Lower lobe of right lung (tissue), 2 donors: ENCODE measurements at regions not wholly inside any gene's neighbourhood (a gene's known extent, or its start where the extent isn't known, plus 50 kb on each side); places are given as distances from the start of the nearest gene placed in this dataset.

Experiments used
- ATAC-seq, 2 donors: fragments of 200-7000 bp; cut with Tn5 transposase; one replicate each; pipeline ENCODE4 v1.9.1; 2020 to 2022; ENCODE audit warnings: mild to moderate bottlenecking in 2 of 2, moderate library complexity in 2 of 2
- DNase-seq: peaks from one replicate; pipeline ENCODE4 v3.0.0-alpha.2; 2020
- H3K27ac ChIP-seq: fragments of 200-600 bp; one replicate; pipeline ENCODE4 v1.8.0; 2022
- H3K27me3 ChIP-seq: fragments of 200-600 bp; one replicate; pipeline ENCODE4 v1.8.0; 2022; ENCODE audit warnings: low read depth
- H3K36me3 ChIP-seq: fragments of 200-600 bp; one replicate; pipeline ENCODE4 v1.8.0; 2022; ENCODE audit warnings: mild to moderate bottlenecking
- H3K4me1 ChIP-seq: fragments of 200-600 bp; one replicate; pipeline ENCODE4 v1.8.0; 2022
- H3K4me3 ChIP-seq: fragments of 200-600 bp; one replicate; pipeline ENCODE4 v1.8.0; 2022; ENCODE audit warnings: mild to moderate bottlenecking
- H3K9me3 ChIP-seq: fragments of 200-600 bp; one replicate; pipeline ENCODE4 v1.8.0; 2022
- intact Hi-C: fragments of 100-400 bp; cut with DNase I; formaldehyde crosslinking; loops from one replicate; pipeline ENCODE4 v1.11.0; 2022
- TF ChIP-seq, protein P1 (sequence below): fragments of 200-600 bp; IDR thresholded peaks from one replicate; pipeline ENCODE4 v1.8.0; 2022; ENCODE audit warnings: antibody characterized with exemption, mild to moderate bottlenecking
- donor health status: DM: no; HTN: yes; CAD: no; lungs with severe emphysema.

DNA sequence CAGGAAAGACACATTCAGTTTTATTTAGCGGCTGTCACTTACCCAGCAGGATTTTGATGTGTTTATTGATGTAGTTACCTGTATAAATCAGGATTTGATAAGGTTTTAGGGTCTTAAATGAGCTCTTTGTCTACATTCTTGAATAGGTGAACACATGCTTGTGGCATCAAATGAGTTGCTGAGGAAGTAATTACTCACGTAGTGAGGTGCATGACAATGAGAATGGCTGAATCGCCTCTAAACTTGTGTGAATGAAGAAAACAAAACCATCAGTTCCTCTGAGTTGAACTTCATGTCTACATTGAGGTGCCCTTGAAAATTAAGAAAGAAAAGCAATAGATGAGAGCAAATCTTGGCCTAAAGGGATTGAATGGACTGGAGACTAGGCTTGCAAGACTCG lies 245.6 kb upstream of the SATB1 start:
- intact Hi-C loops, result no loop called here

DNA sequence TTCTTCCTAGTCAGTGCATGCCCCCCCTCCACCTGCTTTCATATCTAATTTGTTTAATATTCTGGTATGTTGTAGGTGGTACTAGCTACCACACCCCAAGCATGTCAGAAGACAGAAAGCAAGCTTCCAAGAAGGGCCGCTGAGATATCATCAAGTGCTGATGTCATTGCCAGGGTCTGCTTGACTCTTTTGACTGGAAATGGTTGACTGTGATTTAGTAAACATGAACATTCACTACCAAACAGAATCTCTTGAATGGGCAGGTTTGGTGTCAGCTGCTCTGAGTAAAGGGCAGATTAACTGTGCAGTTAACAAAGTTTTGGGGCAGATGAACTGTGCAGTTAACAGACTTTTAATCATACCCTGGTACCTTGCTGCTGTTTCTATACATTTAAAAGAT lies 244.2 kb upstream of the SATB1 start:
- no peaks in the 10 kb centered on the region for H3K4me1 ChIP-seq
- no peak overlapping the region for H3K4me3 ChIP-seq
- TF ChIP-seq, protein P1, sequence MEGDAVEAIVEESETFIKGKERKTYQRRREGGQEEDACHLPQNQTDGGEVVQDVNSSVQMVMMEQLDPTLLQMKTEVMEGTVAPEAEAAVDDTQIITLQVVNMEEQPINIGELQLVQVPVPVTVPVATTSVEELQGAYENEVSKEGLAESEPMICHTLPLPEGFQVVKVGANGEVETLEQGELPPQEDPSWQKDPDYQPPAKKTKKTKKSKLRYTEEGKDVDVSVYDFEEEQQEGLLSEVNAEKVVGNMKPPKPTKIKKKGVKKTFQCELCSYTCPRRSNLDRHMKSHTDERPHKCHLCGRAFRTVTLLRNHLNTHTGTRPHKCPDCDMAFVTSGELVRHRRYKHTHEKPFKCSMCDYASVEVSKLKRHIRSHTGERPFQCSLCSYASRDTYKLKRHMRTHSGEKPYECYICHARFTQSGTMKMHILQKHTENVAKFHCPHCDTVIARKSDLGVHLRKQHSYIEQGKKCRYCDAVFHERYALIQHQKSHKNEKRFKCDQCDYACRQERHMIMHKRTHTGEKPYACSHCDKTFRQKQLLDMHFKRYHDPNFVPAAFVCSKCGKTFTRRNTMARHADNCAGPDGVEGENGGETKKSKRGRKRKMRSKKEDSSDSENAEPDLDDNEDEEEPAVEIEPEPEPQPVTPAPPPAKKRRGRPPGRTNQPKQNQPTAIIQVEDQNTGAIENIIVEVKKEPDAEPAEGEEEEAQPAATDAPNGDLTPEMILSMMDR, result no peak
- H3K27me3 ChIP-seq, result no peaks in the 10 kb centered on the region
- DNase-seq (no peak), ATAC-seq (no peak)
- intact Hi-C loops, result no loop called here
- no peaks in the 10 kb centered on the region for H3K9me3 ChIP-seq
- no peak overlapping the region for H3K27ac ChIP-seq
- no peaks in the 10 kb centered on the region for H3K36me3 ChIP-seq

More for the DNA sequence above, 245.6 kb upstream of the SATB1 start:
- H3K4me1 ChIP-seq, result no peaks in the 10 kb centered on the region
- H3K27me3 ChIP-seq, result no peaks in the 10 kb centered on the region
- TF ChIP-seq, protein P1, result no peak
- H3K36me3 ChIP-seq, result no peaks in the 10 kb centered on the region
- no peak overlapping the region for H3K27ac ChIP-seq
- no peak for ATAC-seq
- no peak for DNase-seq
- no peaks in the 10 kb centered on the region for H3K9me3 ChIP-seq
- no peak overlapping the region for H3K4me3 ChIP-seq

DNA sequence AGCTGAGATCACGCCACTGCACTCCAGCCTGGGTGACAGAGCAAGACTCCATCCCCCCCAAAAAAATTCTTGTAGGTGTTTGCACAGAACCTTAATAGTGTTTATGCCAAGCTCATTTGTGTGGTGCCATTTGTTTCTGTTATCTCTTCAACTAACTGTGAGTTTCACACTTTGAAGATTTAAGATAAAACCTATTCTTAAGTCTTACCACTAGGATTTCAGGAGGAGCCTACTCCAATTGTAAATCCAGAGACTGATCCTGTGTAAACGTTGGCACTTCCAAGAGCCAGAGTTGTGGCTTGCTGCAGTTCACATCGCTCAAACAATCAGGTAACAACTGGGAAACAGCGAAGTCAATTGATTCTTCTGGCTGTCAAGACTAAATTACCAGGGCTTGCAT lies 242.4 kb upstream of the SATB1 start:
- DNase-seq, result no peak
- no peaks in the 10 kb centered on the region for H3K36me3 ChIP-seq
- intact Hi-C loops, result no loop called here
- H3K27me3 ChIP-seq, result no peaks in the 10 kb centered on the region
- H3K9me3 ChIP-seq, result no peaks in the 10 kb centered on the region
- no peak for ATAC-seq
- TF ChIP-seq, protein P1, result no peak
- no peak overlapping the region for H3K4me3 ChIP-seq
- H3K4me1 ChIP-seq, result no peaks in the 10 kb centered on the region
- no peak overlapping the region for H3K27ac ChIP-seq

DNA sequence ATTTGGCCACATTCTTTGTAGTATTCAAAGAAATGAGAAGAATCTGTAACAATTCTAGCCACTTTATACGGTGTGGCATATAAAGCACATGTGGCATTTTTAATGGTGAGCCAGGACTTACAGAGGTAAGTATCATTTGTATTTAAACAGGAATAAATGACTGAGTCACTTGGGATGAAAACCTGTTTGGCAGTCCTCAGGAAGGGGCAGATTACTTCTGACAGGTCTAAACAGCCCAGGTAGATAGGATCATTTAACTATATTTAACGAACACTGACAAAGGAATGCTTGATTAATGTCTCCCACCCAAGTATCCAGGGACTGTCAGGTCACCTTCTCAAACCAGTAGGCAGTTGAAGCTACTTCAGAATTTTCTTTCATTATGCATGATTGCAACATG lies 241.5 kb upstream of the SATB1 start:
- Histone ChIP-seq H3K4me3 (no peak overlapping the region), H3K27ac (no peak overlapping the region), H3K36me3 (no peaks in the 10 kb centered on the region), H3K9me3 (no peaks in the 10 kb centered on the region), H3K27me3 (no peaks in the 10 kb centered on the region), H3K4me1 (no peaks in the 10 kb centered on the region)
- no peak for DNase-seq
- no peak for ATAC-seq
- TF ChIP-seq, protein P1, result no peak
- intact Hi-C loops, result no loop called here

DNA sequence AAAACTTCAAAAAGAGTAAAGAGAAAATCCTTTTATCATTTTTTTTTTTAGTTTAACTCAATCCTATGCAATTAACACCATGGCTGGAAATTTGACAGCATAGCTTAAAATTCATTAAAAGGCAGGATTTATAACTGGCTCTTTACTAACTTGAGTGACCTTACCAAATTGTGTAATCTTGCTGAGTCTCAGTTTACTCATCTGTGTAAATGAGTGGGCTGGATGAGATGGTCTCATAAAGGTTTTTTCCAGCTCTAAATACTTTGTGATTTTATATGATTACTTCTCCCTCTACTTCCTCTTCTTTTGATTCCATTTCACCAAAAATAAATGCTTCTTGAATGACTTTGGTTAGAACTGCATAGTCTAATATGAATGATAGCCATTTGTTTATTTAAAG lies 234.9 kb upstream of the SATB1 start:
- no peaks in the 10 kb centered on the region for H3K36me3 ChIP-seq
- H3K27ac ChIP-seq, result no peak overlapping the region
- H3K9me3 ChIP-seq, result no peaks in the 10 kb centered on the region
- H3K4me3 ChIP-seq, result no peak overlapping the region
- no peak for ATAC-seq
- TF ChIP-seq, protein P1, result no peak
- no peaks in the 10 kb centered on the region for H3K27me3 ChIP-seq
- no peak for DNase-seq
- intact Hi-C loops, result no loop called here
- H3K4me1 ChIP-seq, result no peaks in the 10 kb centered on the region
